ENCODE measurements at regions not wholly inside any gene's neighbourhood (a gene's known extent, or its start where the extent isn't known, plus 50 kb on each side); places are given as distances from the start of the nearest gene placed in this dataset.

DNA sequence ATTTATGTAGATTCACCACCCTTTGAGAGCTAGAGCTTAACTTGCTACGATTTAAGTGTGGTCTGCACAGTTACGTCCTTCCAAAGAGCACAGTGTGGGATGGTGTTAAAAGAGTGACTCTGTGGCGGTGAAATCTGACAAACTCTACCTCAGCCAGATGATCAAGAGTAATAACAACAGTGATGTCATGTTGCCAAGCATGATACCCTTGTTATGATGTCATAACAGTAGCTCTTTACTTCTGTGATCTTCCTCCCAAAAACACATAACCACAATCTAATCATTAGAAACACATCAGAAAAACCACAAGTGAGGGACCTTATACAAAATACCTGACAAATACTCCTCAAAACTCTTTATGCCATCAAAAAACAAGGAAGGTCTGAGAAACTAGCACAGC lies 649.3 kb downstream of the POM121L12 start:
- intact Hi-C loops (cut with DNase I; ENCODE audit: low total_unique reads), result no loop called here
- Histone ChIP-seq H3K4me1 (no peaks in the 10 kb centered on the region), H3K4me3 (no peak overlapping the region), H3K27me3 (replicated peaks in 1 of 7) (no peaks in the 10 kb centered on the region), H3K9me3 (peaks cover 0 to 38% (median 20%) of the 10 kb centered on the region in 8 donors), H3K36me3 (no peaks in the 10 kb centered on the region), H3K27ac (no peak overlapping the region)
- TF ChIP-seq POLR2A (IDR thresholded peaks at IDR 0.05), result no peak
- DNase-seq, result no peak
- 80 to 94% (median 83%) methylated on average over 3 of the region's 3 CpGs for WGBS, 5 donors

DNA sequence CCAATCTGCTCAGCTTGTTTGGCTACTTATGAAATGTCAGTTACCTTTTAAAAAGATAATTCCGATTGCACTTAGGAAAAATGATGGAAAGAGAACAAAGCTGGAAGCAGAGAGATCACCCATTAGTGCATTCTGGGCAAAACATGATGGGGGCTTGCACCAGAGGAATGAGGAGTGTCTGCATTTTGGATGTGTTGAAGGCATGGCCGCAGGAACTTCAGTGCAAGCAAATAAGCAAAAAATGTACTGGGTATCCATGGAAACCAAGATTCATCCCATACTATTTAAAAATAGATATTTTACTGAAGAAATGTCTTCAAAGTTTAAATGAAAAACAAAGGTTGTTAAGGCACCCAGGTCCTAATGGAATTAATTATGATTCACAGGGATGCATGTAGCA lies 655.0 kb downstream of the POM121L12 start:
- WGBS, 5 donors, result 73 to 95% (median 84%) methylated on average over 2 of the region's 2 CpGs
- Histone ChIP-seq H3K36me3 (no peaks in the 10 kb centered on the region), H3K4me3 (no peak overlapping the region), H3K27me3 (replicated peaks in 1 of 7) (no peaks in the 10 kb centered on the region), H3K9me3 (peaks cover 0 to 30% (median 9%) of the 10 kb centered on the region in 8 donors), H3K4me1 (no peaks in the 10 kb centered on the region), H3K27ac (no peak overlapping the region)
- TF ChIP-seq POLR2A (IDR thresholded peaks at IDR 0.05), result no peak
- TF ChIP-seq POLR2AphosphoS5 (IDR thresholded peaks at IDR 0.05), result no peak
- TF ChIP-seq, protein P1, sequence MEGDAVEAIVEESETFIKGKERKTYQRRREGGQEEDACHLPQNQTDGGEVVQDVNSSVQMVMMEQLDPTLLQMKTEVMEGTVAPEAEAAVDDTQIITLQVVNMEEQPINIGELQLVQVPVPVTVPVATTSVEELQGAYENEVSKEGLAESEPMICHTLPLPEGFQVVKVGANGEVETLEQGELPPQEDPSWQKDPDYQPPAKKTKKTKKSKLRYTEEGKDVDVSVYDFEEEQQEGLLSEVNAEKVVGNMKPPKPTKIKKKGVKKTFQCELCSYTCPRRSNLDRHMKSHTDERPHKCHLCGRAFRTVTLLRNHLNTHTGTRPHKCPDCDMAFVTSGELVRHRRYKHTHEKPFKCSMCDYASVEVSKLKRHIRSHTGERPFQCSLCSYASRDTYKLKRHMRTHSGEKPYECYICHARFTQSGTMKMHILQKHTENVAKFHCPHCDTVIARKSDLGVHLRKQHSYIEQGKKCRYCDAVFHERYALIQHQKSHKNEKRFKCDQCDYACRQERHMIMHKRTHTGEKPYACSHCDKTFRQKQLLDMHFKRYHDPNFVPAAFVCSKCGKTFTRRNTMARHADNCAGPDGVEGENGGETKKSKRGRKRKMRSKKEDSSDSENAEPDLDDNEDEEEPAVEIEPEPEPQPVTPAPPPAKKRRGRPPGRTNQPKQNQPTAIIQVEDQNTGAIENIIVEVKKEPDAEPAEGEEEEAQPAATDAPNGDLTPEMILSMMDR (IDR thresholded peaks at IDR 0.05 in 8 of 11, conservative IDR thresholded peaks at IDR 0.05 in 3 of 11), result no peak
- DNase-seq, result no peak
- intact Hi-C loops (cut with DNase I; ENCODE audit: low total_unique reads), result no loop called here

DNA sequence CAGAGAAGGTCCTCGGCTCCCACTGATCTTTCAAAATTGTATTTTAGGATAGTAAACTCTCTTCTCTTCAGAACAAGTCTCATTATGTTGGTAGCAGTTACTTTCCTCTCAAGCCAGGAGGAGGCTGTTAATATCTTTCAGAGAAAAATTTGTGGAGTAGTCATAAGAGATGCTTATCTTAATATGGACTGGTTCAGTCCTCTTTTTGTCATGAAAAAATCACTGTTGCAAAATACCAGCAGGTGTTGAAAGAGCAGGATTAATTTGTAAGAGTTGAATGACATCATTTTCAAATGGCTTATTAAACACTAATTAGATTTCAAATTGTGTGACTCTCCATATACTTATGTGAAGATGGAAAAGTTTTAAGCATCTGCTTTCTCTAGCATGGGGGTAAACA lies 662.5 kb downstream of the POM121L12 start:
- Histone ChIP-seq H3K4me3 (no peak overlapping the region), H3K9me3 (peaks cover 0 to 17% (median 3%) of the 10 kb centered on the region in 8 donors), H3K27me3 (replicated peaks in 1 of 7) (no peaks in the 10 kb centered on the region), H3K36me3 (no peaks in the 10 kb centered on the region), H3K4me1 (no peaks in the 10 kb centered on the region), H3K27ac (no peak overlapping the region)
- intact Hi-C loops (cut with DNase I; ENCODE audit: low total_unique reads), result no loop called here
- 54 to 72% (median 58%) methylated on average over 1 of the region's 1 CpG for WGBS, 5 donors
- TF ChIP-seq POLR2AphosphoS5 (IDR thresholded peaks at IDR 0.05) (no peak), POLR2A (IDR thresholded peaks at IDR 0.05) (no peak)
- TF ChIP-seq, protein P1 (IDR thresholded peaks at IDR 0.05 in 8 of 11, conservative IDR thresholded peaks at IDR 0.05 in 3 of 11), result no peak
- no peak for DNase-seq

DNA sequence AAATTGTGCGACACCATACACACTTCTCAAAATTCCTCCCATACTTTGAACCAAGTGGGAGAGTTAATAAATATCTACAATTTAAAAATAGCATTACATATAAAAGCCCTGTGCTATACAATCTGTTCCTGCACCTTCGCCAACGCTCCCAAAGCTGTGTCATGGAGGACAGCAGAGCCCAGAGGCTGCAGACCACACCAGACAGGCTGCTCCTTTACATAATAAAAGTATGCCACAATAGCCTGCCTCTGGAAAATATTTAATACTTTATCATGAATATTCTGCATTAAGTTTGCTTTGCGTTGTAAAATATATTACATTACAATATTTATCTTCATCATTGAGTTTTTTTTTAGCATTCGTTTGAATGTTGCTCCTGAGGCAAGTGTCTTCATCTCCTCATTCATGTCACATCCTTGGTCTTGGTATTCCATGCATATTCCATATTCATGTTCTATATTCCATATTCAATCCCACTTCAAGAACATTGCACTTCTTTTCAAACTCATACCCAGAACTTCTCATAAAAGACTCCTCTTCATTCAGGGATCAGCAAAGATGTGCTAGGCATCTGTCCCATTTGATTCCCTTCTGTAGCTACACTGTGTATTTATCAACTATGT lies 663.9 kb downstream of the POM121L12 start:
- H3K9me3 ChIP-seq, result peaks cover 0 to 17% (median 3%) of the 10 kb centered on the region in 8 donors
- DNase-seq, result no peak
- H3K4me1 ChIP-seq, result no peaks in the 10 kb centered on the region
- no peak for TF ChIP-seq POLR2A (IDR thresholded peaks at IDR 0.05)
- TF ChIP-seq, protein P1 (IDR thresholded peaks at IDR 0.05 in 8 of 11, conservative IDR thresholded peaks at IDR 0.05 in 3 of 11), result no peak
- TF ChIP-seq POLR2AphosphoS5 (IDR thresholded peaks at IDR 0.05), result no peak
- 85 to 94% (median 89%) methylated on average over 5 of the region's 5 CpGs for WGBS, 5 donors
- no peak overlapping the region for H3K4me3 ChIP-seq
- intact Hi-C loops (cut with DNase I; ENCODE audit: low total_unique reads), result no loop called here
- no peaks in the 10 kb centered on the region for H3K27me3 ChIP-seq (replicated peaks in 1 of 7)
- H3K36me3 ChIP-seq, result no peaks in the 10 kb centered on the region
- no peak overlapping the region for H3K27ac ChIP-seq

Measured in spleen (tissue), 11 donors.